Type B pancreatic cell (in vitro differentiated cells): ENCODE measurements at regions not wholly inside any gene's neighbourhood (a gene's known extent, or its start where the extent isn't known, plus 50 kb on each side); places are given as distances from the start of the nearest gene placed in this dataset.

Experiments used
- DNase-seq: peaks from one replicate; pipeline ENCODE4 v3.0.0; 2021; ENCODE audit warnings: mixed read lengths; ENCODE audit not compliant: unreplicated experiment; ENCODE audit errors: extremely low spot score
- H3K27ac Mint-ChIP-seq: 2 replicates; pipeline ENCODE4 v1.8.0; 2021; ENCODE audit warnings: mild to moderate bottlenecking, mixed read lengths
- H3K27me3 Mint-ChIP-seq: 2 replicates; pipeline ENCODE4 v1.8.0; 2021; ENCODE audit warnings: mixed read lengths
- H3K36me3 Mint-ChIP-seq: 2 replicates; pipeline ENCODE4 v1.8.0; 2021; ENCODE audit warnings: mixed read lengths
- H3K4me1 Mint-ChIP-seq: one replicate; pipeline ENCODE4 v1.8.0; 2021; ENCODE audit warnings: mixed read lengths; ENCODE audit not compliant: unreplicated experiment
- H3K4me3 Mint-ChIP-seq: 2 replicates; pipeline ENCODE4 v1.8.0; 2021; ENCODE audit warnings: mild to moderate bottlenecking, mixed read lengths
- H3K9me3 Mint-ChIP-seq: 2 replicates; pipeline ENCODE4 v1.8.0; 2021; ENCODE audit warnings: mixed read lengths
- TF ChIP-seq, protein P1 (sequence below): fragments of 200-600 bp; sonication (generic); conservative IDR thresholded peaks from 2 replicates; pipeline ENCODE4 v1.5.0; 2021; ENCODE audit warnings: antibody characterized with exemption, mild to moderate bottlenecking

DNA sequence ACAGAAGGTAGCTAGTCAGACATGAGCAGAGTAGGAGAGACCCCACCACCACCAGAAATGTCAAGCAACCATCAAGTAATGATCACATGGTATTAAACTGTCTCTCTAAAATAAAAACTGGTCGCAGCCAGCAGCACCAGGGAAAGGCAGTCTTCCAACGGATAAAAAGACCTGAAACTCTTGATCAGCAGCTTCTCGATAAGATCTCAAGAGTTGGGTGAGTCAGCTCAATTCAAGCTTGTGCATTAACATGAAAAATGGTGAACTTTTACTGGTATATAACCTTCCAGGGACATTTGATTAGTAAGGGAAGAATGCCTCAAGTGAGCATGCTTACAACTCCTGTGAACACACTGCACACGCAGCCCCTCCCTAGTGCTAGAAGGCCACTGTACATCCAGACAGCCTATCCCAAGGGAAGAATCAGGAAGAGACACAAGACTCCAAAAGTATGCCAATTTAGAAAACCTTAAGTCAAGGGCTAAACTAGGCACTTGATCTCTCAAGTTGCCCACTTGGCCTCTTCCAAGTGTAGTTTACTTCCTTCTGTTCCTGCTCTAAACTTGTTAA, 270.0 kb upstream of the GNPDA2 start:
- Mint-ChIP-seq H3K4me1 (no peaks in the 10 kb centered on the region), H3K27me3 (no peaks in the 10 kb centered on the region), H3K4me3 (no peak overlapping the region), H3K27ac (peak overlapping the region; percentile 5), H3K36me3 (no peaks in the 10 kb centered on the region), H3K9me3 (no peaks in the 10 kb centered on the region)
- DNase-seq, result no peak
- TF ChIP-seq, protein P1, sequence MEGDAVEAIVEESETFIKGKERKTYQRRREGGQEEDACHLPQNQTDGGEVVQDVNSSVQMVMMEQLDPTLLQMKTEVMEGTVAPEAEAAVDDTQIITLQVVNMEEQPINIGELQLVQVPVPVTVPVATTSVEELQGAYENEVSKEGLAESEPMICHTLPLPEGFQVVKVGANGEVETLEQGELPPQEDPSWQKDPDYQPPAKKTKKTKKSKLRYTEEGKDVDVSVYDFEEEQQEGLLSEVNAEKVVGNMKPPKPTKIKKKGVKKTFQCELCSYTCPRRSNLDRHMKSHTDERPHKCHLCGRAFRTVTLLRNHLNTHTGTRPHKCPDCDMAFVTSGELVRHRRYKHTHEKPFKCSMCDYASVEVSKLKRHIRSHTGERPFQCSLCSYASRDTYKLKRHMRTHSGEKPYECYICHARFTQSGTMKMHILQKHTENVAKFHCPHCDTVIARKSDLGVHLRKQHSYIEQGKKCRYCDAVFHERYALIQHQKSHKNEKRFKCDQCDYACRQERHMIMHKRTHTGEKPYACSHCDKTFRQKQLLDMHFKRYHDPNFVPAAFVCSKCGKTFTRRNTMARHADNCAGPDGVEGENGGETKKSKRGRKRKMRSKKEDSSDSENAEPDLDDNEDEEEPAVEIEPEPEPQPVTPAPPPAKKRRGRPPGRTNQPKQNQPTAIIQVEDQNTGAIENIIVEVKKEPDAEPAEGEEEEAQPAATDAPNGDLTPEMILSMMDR, result no peak

DNA sequence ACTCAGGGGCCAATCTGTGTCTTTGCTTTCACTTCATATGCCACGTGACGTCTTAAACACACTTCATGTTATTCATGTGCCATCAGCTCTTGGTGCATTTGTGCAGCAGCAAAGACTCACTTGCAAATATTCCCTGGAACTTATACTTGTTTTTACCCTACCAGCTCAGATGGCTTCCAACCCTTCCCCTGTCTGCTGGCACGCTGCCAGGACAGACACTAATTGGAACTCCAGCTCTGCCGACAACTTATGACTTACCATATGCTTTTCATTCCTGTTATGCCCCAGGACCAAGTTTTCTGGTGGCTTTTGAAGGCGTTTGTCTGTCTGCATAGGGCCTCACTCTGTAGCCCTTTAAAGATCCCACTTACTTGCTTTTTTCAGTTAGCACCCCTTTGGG, 261.7 kb upstream of the GNPDA2 start:
- DNase-seq, result no peak
- Mint-ChIP-seq H3K36me3 (no peaks in the 10 kb centered on the region), H3K27me3 (no peaks in the 10 kb centered on the region), H3K4me3 (no peak overlapping the region), H3K4me1 (no peaks in the 10 kb centered on the region), H3K9me3 (peaks cover 5% of the 10 kb centered on the region), H3K27ac (no peak overlapping the region)
- TF ChIP-seq, protein P1, result no peak

- no peaks in the 10 kb centered on the region for H3K4me1 Mint-ChIP-seq
- peaks cover 5% of the 10 kb centered on the region for H3K9me3 Mint-ChIP-seq
- TF ChIP-seq, protein P1, result no peak
- no peaks in the 10 kb centered on the region for H3K36me3 Mint-ChIP-seq
- H3K27me3 Mint-ChIP-seq, result no peaks in the 10 kb centered on the region
- no peak for DNase-seq
- no peak overlapping the region for H3K4me3 Mint-ChIP-seq
- H3K27ac Mint-ChIP-seq, result no peak overlapping the region
Observed at GRCh38 chr4:44985938-44986337, 259.6 kb upstream of the GNPDA2 start.

GRCh38 chr4:44985152-44985551, 258.8 kb upstream of the GNPDA2 start:
- DNase-seq, result no peak
- no peaks in the 10 kb centered on the region for H3K27me3 Mint-ChIP-seq
- peaks cover 5% of the 10 kb centered on the region for H3K9me3 Mint-ChIP-seq
- H3K4me1 Mint-ChIP-seq, result no peaks in the 10 kb centered on the region
- no peak overlapping the region for H3K27ac Mint-ChIP-seq
- H3K36me3 Mint-ChIP-seq, result no peaks in the 10 kb centered on the region
- no peak overlapping the region for H3K4me3 Mint-ChIP-seq
- TF ChIP-seq, protein P1, result no peak

DNA sequence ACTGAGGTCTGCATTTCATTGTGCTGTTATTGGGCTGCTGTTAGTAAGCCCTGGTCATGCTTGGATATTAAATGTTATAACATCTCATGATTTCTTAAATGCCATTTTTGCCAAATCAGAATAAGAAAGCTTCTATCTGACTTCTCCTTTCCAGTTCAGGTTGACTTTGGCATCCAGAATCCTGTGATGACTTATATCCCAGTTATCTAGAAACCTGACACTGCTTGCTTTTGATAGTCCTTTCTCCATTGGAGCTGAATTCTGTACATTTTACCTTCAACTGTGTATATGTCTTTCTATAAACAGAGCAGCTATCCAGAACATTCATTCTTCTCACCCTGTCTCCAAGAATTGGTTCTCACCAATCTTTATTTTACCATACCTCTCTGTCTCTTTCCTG, 257.7 kb upstream of the GNPDA2 start:
- Mint-ChIP-seq H3K9me3 (peaks cover 5% of the 10 kb centered on the region), H3K4me1 (no peaks in the 10 kb centered on the region), H3K36me3 (no peaks in the 10 kb centered on the region), H3K27ac (no peak overlapping the region), H3K4me3 (no peak overlapping the region), H3K27me3 (no peaks in the 10 kb centered on the region)
- no peak for DNase-seq
- TF ChIP-seq, protein P1, result no peak

- TF ChIP-seq, protein P1, result no peak
- DNase-seq, result no peak
- H3K36me3 Mint-ChIP-seq, result no peaks in the 10 kb centered on the region
- H3K4me3 Mint-ChIP-seq, result no peak overlapping the region
- H3K4me1 Mint-ChIP-seq, result no peaks in the 10 kb centered on the region
- H3K27me3 Mint-ChIP-seq, result no peaks in the 10 kb centered on the region
- H3K9me3 Mint-ChIP-seq, result no peaks in the 10 kb centered on the region
- H3K27ac Mint-ChIP-seq, result no peak overlapping the region
Observed at GRCh38 chr4:44983083-44983482, 256.7 kb upstream of the GNPDA2 start.
